ENCODE measurements at regions not wholly inside any gene's neighbourhood (a gene's known extent, or its start where the extent isn't known, plus 50 kb on each side); places are given as distances from the start of the nearest gene placed in this dataset.
"Not testable (repeated sequence)": the region's sequence is repeated elsewhere in the genome, so short reads cannot be mapped to it uniquely, and the experiment has no call there.

DNA sequence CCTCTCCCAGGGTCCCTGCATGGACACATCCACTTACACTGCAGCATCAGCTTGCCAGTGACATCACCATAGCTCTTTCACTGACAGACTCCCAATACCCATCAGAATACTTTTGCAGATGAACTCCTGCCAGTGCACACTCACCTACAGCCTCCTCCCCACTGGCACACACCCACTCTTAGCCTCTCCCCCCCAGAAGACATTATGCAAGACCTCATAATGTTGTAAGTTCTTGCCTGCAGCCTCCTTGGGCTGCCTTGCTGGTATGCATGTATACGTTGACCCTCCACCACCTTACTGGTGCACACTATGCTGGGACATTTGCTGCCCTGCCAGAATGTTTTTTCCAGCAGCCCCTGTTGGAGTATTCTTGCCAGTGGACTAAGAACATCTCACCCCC is 324.2 kb downstream of the AEBP2 start:
- no peak for DNase-seq (ENCODE audit: low read depth, low spot score)

- no peak for DNase-seq (ENCODE audit: low read depth, low spot score)
These were observed 325.1 kb downstream of the AEBP2 start for GRCh38 chr12:19764408-19764807.

DNA sequence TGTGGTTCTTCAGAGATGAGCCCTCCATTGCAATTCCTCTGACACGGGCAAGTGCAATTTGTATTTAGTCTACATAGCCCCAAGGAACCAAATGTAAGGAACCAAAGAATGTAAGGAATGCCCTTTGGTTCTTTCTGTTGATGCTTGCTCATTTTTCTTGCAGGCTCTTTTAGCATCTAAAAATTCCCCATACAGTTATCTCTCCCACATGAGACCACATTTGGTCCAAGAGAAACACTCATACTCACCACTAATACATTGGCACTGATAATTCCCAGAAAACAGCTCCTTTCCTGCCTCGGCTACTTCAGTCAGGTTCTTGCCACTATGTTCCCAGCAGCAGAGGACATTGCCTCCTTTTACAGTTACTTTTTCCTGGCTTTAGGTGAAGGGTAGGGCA is 332.6 kb downstream of the AEBP2 start:
- no peak for DNase-seq (ENCODE audit: low read depth, low spot score)

DNA sequence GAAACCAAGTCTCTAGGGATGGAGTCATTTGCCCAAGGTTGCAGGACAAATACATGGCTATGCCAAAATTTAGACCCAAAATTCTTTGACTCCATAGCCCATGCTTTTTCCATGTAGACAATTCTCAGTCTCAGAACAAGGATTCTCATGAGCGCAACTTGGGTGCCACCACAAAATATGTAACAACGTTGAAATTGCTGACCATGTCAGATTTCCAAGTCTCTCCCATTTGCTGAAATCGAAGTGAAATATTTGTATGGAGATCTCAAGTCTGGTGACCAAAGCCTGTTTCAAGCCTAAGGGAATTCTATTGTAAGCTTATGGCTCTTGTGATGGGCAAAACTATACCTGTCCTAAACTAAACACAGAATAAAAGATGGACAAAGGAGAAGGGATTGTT is 333.5 kb downstream of the AEBP2 start:
- DNase-seq (ENCODE audit: low read depth, low spot score), result no peak

DNA sequence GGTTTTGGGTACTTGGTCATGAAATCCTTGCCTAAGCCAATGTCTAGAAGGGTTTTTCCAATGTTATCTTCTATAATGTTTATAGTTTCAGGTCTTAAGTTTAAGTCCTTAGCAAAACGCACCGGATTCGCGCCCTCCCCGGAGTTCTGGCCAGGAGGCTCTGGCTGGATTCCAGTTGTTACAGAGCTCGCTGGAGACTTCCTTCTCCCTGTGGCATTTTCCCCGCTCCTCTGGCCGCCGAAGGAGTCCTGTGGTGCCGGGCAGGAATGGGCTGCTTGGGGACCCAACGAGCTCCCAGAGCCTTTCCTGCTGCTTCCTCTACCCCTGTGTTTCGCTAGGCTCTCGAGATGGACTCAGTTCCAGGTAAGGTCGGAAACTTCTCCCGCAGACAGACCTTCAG is 335.9 kb downstream of the AEBP2 start:
- no peak for DNase-seq (ENCODE audit: low read depth, low spot score)

DNA sequence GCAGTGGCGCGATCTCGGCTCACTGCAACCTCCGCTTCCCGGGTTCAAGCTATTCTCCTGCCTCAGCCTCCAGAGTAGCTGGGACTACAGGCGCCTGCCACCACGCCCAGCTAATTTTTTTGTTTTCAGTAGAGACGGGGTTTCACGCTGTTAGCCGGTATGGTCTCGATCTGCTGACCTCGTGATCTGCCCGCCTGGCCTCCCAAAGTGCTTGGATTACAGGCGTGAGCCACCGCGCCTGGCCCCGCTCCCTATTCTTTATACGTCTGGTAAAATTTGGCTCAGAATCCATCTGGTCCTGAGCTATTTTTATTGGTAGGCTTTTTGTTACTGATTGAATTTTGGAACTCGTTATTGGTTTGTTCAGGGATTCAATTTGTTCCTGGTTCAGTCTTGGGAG is 336.7 kb downstream of the AEBP2 start:
- not testable (repeated sequence) for DNase-seq (ENCODE audit: low read depth, low spot score)

- no peak for DNase-seq (ENCODE audit: low read depth, low spot score)
These were observed 338.9 kb downstream of the AEBP2 start for GRCh38 chr12:19778172-19778571.

- no peak for DNase-seq (ENCODE audit: low read depth, low spot score)
These were observed 339.5 kb downstream of the AEBP2 start for GRCh38 chr12:19778797-19779196.

DNA sequence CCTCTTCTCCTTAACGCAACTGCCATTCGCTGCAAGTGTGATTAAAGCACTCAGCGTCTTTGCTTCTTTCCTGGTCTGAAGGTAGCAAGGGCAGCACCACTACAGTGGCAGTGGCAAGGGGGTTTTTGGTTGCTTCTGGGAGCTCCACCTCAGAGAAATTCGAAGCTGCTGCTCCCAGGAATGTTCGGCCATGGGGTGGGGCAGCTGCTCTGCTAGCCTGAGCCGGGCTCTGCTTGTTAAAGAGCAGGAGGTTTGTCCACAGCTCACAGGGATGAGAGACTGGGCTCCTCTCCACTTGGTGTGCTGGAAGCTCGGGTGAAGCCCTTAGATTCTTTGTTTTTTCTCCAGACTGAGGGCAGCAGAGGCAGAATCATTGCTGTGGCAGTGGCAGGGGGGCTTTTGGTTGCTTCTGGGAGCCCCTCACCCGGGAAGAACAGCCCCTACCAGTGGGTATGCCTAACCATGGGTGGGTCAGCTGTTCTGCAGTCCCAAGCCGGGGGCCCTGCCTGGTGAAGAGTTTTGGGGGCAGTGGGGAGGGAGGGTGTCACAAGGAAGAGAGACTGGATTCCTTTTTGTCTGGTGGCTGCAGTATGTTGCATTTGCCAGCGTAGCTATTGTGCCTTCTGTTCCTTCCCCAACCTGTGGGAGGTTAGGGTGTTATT is 340.2 kb downstream of the AEBP2 start:
- DNase-seq (ENCODE audit: low read depth, low spot score), result no peak

GRCh38 chr12:19780460-19780859 is 341.2 kb downstream of the AEBP2 start:
- DNase-seq (ENCODE audit: low read depth, low spot score), result no peak

GRCh38 chr12:19783547-19784444 is 344.5 kb downstream of the AEBP2 start:
- no peak for DNase-seq (ENCODE audit: low read depth, low spot score)

DNA sequence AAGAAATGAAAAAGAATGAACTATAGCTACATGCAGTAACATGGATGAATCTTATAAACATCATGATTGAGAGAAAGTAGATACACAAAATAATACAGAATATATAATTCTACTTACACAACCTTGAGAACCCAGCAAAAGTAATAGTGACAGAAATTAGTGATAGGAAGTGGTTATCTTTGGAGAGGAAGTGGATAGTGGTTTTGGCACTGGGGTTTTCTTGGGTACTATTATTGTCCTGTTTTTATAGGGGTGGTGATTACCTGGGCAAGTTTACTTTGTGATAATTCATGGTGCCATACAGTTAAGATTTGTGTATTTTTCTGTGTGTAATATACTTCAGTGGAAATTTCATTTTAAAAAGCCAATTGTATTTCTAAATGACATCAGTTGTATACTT is 352.7 kb downstream of the AEBP2 start:
- no peak for DNase-seq (ENCODE audit: low read depth, low spot score)

GRCh38 chr12:19794116-19794515 is 354.8 kb downstream of the AEBP2 start:
- DNase-seq (ENCODE audit: low read depth, low spot score), result no peak

DNA sequence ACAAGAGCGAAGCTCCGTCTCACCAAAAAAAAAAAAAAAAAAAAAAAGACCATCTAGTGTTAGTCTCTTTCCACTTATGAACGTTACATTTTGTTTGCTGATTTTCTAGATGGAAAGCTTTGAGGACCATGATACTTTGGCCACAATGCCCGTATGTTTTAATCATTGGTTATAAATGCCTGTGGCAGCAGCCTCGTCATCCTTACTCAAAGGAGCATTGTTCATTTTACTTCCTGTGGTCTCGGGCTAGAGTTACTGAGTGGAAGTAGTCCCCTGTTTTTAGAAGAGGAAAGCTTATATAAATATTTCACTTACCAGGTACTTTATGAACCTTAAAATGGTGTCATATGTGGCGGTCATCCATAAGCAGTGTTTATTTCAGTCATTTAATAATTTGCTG is 359.9 kb downstream of the AEBP2 start:
- DNase-seq (ENCODE audit: low read depth, low spot score), result no peak

- DNase-seq (ENCODE audit: low read depth, low spot score), result no peak
These were observed 360.8 kb downstream of the AEBP2 start for GRCh38 chr12:19799895-19800602.

DNA sequence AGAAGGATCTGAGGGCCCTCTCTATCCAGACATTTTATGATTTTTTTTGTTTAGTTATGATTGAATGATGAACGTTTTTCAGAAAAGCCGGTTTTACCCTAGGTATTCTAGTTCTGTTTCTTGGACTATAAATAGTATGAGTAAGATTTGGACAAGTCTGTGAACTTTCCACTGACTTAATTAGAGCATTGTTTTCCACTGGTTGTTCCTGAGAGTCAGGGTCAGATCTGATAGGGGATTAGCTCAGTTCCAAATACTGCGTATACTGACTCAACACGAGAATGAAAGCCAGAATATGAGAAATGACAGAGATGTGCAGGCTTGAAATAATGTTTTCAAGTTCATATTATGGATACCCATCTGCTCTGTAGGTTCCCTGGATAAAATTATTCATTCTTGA is 361.6 kb downstream of the AEBP2 start:
- DNase-seq (ENCODE audit: low read depth, low spot score), result no peak

DNA sequence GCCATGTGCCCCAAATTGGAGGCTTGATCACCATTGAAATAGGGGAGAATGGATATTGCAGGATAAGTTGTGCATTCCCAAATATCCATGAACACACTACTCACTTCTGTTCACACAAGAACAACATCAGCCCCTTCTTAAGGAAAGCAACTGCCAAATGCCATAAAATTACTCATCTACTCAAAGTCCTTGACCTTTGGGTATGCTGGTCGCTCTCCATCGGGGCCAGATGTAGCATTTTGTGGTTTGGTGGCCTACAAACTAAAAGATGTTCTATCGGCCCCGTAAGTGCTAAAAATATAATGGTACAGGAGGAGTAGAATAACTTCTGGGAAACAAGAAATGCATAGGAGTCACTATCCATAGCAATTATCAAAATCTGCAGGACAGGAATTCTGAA is 362.6 kb downstream of the AEBP2 start:
- DNase-seq (ENCODE audit: low read depth, low spot score), result no peak

- no peak for DNase-seq (ENCODE audit: low read depth, low spot score)
These were observed 363.6 kb downstream of the AEBP2 start for GRCh38 chr12:19802915-19803314.

DNA sequence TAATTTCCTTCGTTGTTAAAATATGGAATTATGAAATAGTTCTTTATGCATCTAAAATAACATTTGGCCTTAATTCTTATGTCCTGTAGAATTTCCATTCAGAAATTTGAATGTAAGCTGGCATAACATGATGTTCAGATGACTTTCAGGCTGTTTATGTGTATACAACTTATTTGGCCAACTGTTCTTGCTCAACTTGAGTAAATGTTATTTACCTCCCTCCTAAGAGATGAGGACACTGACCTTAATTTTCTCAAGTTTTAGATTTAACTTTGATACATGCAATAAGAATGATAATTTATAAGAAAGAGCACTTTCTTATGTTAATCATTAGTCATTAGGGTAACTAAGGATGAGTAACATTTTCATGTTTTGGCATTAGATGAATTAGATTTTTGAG is 365.4 kb downstream of the AEBP2 start:
- no peak for DNase-seq (ENCODE audit: low read depth, low spot score)

GRCh38 chr12:19808371-19808770 is 369.1 kb downstream of the AEBP2 start:
- no peak for DNase-seq (ENCODE audit: low read depth, low spot score)

DNA sequence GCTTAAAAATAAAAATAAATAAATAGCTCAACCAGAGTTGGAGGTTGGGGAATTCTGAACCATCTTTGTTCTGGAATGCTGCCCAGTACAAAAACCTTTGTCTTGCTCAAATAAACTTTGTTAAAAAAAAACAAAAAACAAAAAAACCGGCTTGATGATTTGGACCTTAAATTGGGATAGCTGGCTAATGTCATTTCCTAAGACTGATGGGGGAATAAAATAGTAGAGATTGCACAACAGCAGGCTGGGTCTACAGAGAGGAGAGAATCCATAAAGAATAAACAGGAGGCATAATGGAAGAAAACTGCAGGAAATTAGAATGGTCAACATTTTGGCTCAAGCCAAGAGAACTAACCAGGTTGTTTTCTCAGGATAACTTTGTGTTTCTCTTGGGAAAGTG is 370.9 kb downstream of the AEBP2 start:
- no peak for DNase-seq (ENCODE audit: low read depth, low spot score)

DNA sequence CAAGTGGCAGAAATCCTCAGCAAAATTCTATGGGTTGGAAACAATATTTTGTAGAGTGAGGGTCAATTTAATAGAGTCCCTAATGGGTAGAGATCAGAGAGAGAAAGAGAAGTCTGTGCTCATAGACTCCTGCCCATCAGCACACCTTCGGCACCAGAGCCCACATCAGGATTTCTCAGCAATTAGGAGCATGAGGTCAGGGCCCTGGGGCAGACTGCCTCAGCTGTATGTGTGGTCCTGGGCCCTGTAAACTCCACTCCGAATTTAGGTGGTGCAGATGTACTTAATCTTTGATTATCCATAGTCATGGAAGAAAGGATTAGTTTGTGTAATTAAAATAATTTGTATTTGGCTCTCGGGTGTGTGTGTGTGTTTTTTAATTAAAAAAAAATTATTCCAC is 372.6 kb downstream of the AEBP2 start:
- DNase-seq (ENCODE audit: low read depth, low spot score), result no peak

DNA sequence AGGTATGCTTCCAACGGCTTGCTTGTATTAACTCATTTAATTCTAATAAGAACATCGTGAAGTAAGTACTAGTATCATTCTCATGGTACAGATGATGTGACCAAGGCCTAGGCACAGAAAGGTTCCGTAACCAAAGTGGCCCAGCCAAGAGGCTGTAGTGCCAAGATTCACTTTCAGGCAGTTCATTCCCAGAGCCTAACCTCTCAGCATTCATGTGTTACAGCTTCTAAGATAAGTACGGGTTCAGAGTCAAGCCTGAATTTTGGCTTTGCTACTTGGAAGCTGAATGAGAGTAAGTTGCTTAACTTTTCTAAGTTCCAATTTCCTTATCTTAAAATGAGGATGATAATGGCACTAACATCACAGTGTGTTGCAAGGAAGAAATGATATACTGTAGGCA is 379.9 kb downstream of the AEBP2 start:
- DNase-seq (ENCODE audit: low read depth, low spot score), result no peak

All from smooth muscle cell of the brain vasculature (primary cell).